ENCODE measurements at regions not wholly inside any gene's neighbourhood (a gene's known extent, or its start where the extent isn't known, plus 50 kb on each side); places are given as distances from the start of the nearest gene placed in this dataset.
"Not testable (repeated sequence)": the region's sequence is repeated elsewhere in the genome, so short reads cannot be mapped to it uniquely, and the experiment has no call there.

DNA sequence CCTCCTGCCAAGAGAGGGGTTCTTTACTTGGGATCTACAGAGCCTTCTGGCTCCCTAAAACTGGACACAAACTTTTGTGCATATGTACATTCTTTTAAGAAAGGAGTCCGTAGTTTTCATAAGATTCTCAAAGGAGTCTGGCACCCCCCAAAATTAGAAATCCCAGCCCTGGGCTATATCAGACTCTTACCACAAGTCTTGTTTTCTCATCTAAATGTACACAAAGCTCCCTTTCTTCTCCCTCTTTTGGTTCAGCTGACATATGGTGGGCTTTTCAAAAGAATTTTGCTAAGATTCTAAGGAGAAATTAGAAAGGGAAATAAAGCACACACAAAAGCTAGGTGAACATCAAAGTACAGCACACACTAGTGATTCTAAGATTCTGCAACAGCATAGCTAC is 114.4 kb downstream of the ENC1 start:
- DNase-seq (ENCODE audit: low read depth): no peak
- no peak overlapping the region for H3K4me3 ChIP-seq (ENCODE audit: low read depth, low read length)
- in situ Hi-C loops (cut with HindIII; ENCODE audit: low sequenced_read_pairs): no loop called here
- TF ChIP-seq, protein P1, sequence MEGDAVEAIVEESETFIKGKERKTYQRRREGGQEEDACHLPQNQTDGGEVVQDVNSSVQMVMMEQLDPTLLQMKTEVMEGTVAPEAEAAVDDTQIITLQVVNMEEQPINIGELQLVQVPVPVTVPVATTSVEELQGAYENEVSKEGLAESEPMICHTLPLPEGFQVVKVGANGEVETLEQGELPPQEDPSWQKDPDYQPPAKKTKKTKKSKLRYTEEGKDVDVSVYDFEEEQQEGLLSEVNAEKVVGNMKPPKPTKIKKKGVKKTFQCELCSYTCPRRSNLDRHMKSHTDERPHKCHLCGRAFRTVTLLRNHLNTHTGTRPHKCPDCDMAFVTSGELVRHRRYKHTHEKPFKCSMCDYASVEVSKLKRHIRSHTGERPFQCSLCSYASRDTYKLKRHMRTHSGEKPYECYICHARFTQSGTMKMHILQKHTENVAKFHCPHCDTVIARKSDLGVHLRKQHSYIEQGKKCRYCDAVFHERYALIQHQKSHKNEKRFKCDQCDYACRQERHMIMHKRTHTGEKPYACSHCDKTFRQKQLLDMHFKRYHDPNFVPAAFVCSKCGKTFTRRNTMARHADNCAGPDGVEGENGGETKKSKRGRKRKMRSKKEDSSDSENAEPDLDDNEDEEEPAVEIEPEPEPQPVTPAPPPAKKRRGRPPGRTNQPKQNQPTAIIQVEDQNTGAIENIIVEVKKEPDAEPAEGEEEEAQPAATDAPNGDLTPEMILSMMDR (IDR thresholded peaks at IDR 0.05; ENCODE audit: low read depth, low read length, missing control alignments): no peak

- DNase-seq (ENCODE audit: low read depth); H3K4me3 ChIP-seq (ENCODE audit: low read depth, low read length); in situ Hi-C loops (cut with HindIII; ENCODE audit: low sequenced_read_pairs): not testable (repeated sequence)
Observed at GRCh38 chr5:74524767-74525166, 115.8 kb downstream of the ENC1 start.

- in situ Hi-C loops (cut with HindIII; ENCODE audit: low sequenced_read_pairs); DNase-seq (ENCODE audit: low read depth); H3K4me3 ChIP-seq (ENCODE audit: low read depth, low read length): not testable (repeated sequence)
Observed at GRCh38 chr5:74523698-74524097, 116.8 kb downstream of the ENC1 start.

DNA sequence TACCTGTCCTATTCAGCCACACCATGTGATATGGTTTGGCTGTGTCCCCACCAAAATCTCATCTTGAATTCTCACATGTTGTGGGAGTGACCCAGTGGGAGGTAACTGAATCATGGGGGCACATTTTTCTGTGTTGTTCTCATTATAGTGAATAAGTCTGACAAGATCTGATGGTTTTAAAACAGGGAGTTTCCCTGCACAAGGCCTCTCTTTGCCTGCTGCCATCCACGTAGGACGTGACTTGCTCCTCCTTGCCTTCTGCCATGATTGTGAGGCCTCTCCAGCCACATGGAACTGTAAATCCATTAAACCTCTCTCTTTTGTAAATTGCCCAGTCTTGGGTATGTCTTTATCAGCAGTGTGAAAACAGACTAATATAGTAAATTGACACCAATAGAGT is 117.7 kb downstream of the ENC1 start:
- H3K4me3 ChIP-seq (ENCODE audit: low read depth, low read length); in situ Hi-C loops (cut with HindIII; ENCODE audit: low sequenced_read_pairs); DNase-seq (ENCODE audit: low read depth): not testable (repeated sequence)

- no peak overlapping the region for H3K4me3 ChIP-seq (ENCODE audit: low read depth, low read length)
- in situ Hi-C loops (cut with HindIII; ENCODE audit: low sequenced_read_pairs): no loop called here
- no peak for DNase-seq (ENCODE audit: low read depth)
- TF ChIP-seq, protein P1 (IDR thresholded peaks at IDR 0.05; ENCODE audit: low read depth, low read length, missing control alignments): no peak
Observed at GRCh38 chr5:74521401-74521800, 119.1 kb downstream of the ENC1 start.

- in situ Hi-C loops (cut with HindIII; ENCODE audit: low sequenced_read_pairs): no loop called here
- TF ChIP-seq, protein P1 (IDR thresholded peaks at IDR 0.05; ENCODE audit: low read depth, low read length, missing control alignments): no peak
- no peak overlapping the region for H3K4me3 ChIP-seq (ENCODE audit: low read depth, low read length)
- DNase-seq (ENCODE audit: low read depth): no peak
Observed at GRCh38 chr5:74519679-74520078, 120.8 kb downstream of the ENC1 start.

GRCh38 chr5:74519161-74519571 is 121.4 kb downstream of the ENC1 start:
- TF ChIP-seq, protein P1 (IDR thresholded peaks at IDR 0.05; ENCODE audit: low read depth, low read length, missing control alignments): no peak
- no peak overlapping the region for H3K4me3 ChIP-seq (ENCODE audit: low read depth, low read length)
- no peak for DNase-seq (ENCODE audit: low read depth)
- in situ Hi-C loops (cut with HindIII; ENCODE audit: low sequenced_read_pairs): no loop called here

DNA sequence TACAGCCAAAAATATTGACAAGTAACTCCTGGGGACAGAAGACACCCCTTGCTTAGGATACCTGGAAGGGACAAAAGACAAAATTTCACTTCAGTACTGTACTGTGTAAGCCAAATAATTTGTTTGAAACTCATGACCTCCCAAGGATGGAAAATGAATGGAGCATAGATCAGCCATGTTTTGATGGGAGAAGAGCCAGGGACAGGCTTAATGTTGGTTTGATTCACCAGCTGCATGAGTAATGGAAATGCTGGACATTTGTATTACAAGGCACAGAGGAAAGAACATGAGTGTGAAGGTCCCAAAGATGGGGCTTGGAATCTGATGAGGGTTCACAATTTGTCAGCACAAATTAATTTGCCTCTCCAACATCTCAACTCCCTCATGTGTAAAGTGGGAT is 122.8 kb downstream of the ENC1 start:
- TF ChIP-seq, protein P1 (IDR thresholded peaks at IDR 0.05; ENCODE audit: low read depth, low read length, missing control alignments): no peak
- peak; percentile 79 for DNase-seq (ENCODE audit: low read depth)
- H3K4me3 ChIP-seq (ENCODE audit: low read depth, low read length): no peak overlapping the region
- in situ Hi-C loops (cut with HindIII; ENCODE audit: low sequenced_read_pairs): no loop called here
